ENCODE measurements at regions not wholly inside any gene's neighbourhood (a gene's known extent, or its start where the extent isn't known, plus 50 kb on each side); places are given as distances from the start of the nearest gene placed in this dataset.
"Not testable (repeated sequence)": the region's sequence is repeated elsewhere in the genome, so short reads cannot be mapped to it uniquely, and the experiment has no call there.

DNA sequence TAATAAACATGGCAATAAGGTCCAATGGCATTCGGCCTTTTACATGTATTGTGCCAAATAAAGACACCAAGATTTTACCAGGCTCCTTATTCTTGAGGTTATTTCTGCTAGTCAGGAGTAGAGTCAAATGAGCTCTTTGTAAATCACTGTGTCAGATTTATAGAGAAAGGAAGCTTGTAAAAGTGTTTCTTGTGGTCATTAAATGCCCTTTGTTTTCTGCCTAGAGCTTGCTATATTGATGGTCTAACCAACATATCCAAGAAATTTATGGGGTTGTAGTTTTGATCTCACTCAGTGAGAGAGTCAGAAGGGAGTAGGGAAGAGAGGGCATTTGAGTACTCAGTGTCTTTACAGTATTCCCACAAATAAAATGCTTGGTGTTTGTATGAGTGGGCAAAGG lies 86.2 kb upstream of the FRMPD4 start:
- DNase-seq (ENCODE audit: low spot score): no peak

DNA sequence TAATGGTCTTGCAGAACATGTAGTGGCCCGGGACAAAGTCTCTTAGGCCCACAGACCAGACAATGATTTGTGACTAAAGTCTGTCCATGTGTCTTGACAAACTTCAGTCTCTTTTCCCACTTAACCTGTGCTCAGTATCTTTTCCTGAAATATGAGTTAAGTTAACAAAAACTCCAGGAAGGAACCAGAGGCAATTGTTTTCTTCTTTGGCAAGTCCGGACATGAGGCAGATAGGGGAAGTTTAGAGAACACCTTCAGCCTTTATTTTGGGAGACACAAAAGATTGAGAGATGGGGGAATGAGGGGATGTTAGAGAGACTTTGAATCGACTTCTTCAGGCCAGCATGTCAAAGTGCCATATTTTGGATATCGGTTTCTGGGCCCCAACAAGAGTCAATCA lies 80.2 kb upstream of the FRMPD4 start:
- DNase-seq (ENCODE audit: low spot score): no peak

DNA sequence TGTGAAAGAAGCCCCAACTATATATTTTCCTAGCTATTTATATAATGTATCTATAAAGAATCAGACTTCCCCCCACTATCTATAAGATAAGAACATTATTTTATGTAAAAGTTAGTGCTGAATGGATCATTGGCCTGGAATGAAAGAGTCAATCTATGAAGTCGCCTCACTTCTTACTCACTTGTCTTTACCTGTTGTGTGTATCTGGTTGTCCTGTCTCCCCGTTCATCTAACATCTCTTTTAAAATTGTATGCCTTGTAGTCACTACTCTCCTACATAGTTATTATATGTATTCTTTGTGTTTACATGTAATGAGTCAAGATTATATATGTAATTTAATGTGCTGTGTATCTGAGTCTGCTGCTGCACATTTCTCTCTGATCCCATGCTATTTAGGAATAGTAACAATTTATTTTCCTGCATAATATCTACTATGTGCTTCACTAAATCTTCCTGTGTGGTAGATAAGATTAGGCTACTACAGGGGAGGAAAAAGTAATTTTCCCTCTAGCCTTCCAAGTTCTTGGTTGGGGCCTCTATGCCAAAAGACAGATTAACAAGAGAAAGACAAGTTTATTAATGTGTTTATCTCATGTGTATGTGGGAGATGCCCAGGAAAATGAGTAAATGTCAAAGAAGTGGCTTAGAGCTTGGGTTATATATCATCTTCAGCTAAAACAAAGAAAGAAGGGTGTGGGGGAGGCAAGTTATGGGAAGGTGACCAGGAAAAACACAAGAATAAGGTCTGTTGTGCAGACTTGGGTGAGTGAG lies 77.6 kb upstream of the FRMPD4 start:
- DNase-seq (ENCODE audit: low spot score): no peak

DNA sequence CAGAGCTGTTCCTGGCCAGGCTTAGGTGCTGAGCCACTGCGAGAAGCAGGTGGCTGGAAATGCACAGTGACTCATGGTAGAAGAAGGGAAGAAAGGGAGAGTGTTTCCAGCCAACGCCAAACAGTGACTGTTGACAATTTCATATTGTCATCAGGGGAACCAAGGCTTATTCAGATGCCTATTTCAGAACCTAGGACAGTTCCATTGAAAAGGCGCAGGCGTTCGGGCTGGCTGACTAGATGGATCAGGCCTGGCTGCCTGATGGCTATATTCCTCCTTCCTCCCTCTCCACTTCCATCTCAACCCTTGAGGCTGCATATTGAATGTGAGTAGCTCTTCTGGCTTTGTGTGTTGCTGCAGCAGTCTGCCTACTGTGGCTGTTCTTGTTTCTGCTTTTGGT lies 73.0 kb upstream of the FRMPD4 start:
- DNase-seq (ENCODE audit: low spot score): no peak

DNA sequence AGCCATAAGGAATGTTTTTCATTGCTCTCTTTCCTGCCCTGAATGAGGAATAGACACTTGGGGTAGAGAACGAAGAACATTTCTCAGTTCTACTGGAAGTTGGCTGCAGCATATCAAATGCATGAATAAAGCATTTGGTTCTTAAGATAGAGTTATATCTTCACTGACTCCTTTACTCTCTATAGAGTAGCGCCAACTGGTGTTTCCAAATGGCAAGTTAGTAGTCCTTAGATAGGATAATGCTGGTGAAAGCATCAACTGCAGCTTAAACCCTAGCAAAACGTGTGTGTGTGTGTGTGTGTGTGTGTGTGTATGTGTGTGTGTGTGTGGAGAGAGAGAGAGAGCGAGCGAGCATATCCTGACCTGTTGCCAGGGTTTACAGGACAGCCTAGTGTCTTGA lies 62.2 kb upstream of the FRMPD4 start:
- DNase-seq (ENCODE audit: low spot score): no peak

DNA sequence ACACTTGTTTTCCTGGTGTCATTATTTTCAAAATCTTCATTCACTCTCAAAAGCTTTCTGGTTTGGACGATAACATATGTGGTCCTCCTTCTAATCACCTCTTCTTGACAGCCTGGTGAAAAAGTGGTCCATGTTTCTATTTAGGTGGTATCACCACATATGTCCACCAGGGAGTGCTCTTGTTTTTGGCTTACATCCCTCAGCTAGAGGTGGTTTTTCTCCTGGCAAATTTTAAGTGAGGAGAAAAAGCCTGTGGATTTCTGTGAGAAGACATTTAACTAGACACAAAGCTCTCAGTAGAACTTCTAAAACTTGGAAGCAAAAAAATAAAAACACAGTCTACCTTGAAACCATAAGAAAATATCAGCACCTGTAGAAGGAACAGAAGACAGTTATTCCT lies 58.0 kb upstream of the FRMPD4 start:
- DNase-seq (ENCODE audit: low spot score): no peak

DNA sequence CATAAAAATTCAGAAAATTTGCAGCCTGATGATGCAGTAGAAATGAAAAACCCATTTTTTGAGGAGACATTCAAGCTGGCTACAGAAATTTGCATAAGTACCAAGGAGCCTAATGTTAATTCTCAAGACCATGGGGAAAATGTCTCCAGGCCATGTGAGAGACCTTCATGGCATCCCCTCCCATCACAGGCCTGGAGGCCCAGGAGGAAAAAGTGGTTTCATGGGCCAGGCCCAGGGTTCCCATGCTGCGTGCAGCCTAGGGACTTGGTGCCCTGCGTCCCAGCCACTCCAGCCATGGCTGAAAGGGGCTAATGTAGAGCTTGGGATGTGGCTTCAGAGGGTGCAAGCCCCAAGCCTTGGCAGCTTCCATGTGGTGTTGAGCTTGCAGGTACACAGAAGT lies 55.3 kb upstream of the FRMPD4 start:
- not testable (repeated sequence) for DNase-seq (ENCODE audit: low spot score)
